HCT116 (cell line): ENCODE measurements at regions not wholly inside any gene's neighbourhood (a gene's known extent, or its start where the extent isn't known, plus 50 kb on each side); places are given as distances from the start of the nearest gene placed in this dataset.
"Not testable (repeated sequence)": the region's sequence is repeated elsewhere in the genome, so short reads cannot be mapped to it uniquely, and the experiment has no call there.

Source experiments
- CTCF ChIP-seq, 3 experiments: fragments of 200-600 bp in 1 of 3; sonication (generic) in 1 of 3; IDR thresholded peaks in 2 of 3; conservative IDR thresholded peaks in 1 of 3; 2 replicates each; pipeline ENCODE4 v1.5.1; 2012 to 2017; ENCODE audit warnings: low read depth in 2 of 3, low read length in 2 of 3, antibody characterized with exemption in 1 of 3, borderline replicate concordance in 1 of 3, control low read depth in 1 of 3, mild to moderate bottlenecking in 1 of 3, mixed read lengths in 1 of 3, mixed run types in 1 of 3, moderate library complexity in 1 of 3; ENCODE audit not compliant: insufficient read depth in 1 of 3
- EZH2 ChIP-seq: fragments of 200-600 bp; sonication (generic); IDR thresholded peaks from 2 replicates; pipeline ENCODE4 v1.6.1; 2017; ENCODE audit warnings: antibody characterized with exemption, mixed run types
- POLR2A ChIP-seq: IDR thresholded peaks from 2 replicates; pipeline ENCODE4 v1.7.0; 2011; ENCODE audit warnings: borderline replicate concordance; ENCODE audit not compliant: insufficient read depth, insufficient read length; ENCODE audit errors: extremely low read depth
- REST ChIP-seq: IDR thresholded peaks from 2 replicates; pipeline ENCODE4 v1.6.1; 2012; ENCODE audit warnings: low read depth
- ZNF274 ChIP-seq: fragments of 200-500 bp; sonication (Bioruptor generic); IDR thresholded peaks from 2 replicates; pipeline ENCODE4 v1.6.1; 2014; ENCODE audit warnings: mild to moderate bottlenecking, low read depth, low read length, inconsistent platforms

- not testable (repeated sequence) for TF ChIP-seq CTCF (IDR thresholded peaks at IDR 0.05 in 2 of 3, conservative IDR thresholded peaks at IDR 0.05 in 1 of 3; ENCODE audit: borderline replicate concordance in 1 of 3, insufficient read depth in 1 of 3, low read depth in 2 of 3, low read length in 2 of 3); REST; EZH2; ZNF274; POLR2A
Measured at GRCh38 chr3:170804634-170805033, 65.4 kb downstream of the RPL22L1 start.
